ENCODE measurements at regions not wholly inside any gene's neighbourhood (a gene's known extent, or its start where the extent isn't known, plus 50 kb on each side); places are given as distances from the start of the nearest gene placed in this dataset.

DNA sequence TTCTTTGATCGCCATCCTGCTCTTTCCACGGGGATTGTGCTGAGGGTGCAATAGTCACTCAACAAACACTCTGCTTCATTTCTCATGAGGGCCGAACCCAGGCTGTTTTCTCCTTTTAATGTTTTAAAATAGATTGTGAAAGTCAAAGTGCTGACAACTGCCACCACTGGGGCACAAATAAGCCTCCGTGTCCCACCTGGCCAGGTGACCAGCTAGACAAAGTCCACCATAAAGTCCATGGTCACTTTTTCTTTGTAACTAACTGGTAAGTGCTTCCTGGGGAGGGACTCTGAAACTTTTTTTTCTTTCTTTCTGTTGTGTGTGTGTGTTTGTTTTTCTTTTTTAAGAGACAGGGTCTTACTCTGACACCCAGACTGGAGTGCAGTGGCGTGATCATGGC, 219.8 kb downstream of the LY86 start:
- TF ChIP-seq, protein P1, sequence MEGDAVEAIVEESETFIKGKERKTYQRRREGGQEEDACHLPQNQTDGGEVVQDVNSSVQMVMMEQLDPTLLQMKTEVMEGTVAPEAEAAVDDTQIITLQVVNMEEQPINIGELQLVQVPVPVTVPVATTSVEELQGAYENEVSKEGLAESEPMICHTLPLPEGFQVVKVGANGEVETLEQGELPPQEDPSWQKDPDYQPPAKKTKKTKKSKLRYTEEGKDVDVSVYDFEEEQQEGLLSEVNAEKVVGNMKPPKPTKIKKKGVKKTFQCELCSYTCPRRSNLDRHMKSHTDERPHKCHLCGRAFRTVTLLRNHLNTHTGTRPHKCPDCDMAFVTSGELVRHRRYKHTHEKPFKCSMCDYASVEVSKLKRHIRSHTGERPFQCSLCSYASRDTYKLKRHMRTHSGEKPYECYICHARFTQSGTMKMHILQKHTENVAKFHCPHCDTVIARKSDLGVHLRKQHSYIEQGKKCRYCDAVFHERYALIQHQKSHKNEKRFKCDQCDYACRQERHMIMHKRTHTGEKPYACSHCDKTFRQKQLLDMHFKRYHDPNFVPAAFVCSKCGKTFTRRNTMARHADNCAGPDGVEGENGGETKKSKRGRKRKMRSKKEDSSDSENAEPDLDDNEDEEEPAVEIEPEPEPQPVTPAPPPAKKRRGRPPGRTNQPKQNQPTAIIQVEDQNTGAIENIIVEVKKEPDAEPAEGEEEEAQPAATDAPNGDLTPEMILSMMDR (IDR thresholded peaks at IDR 0.05), result no peak
- no peak for TF ChIP-seq POLR2A (IDR thresholded peaks at IDR 0.05)
